Naive thymus-derived CD8-positive, alpha-beta T cell (primary cell): ENCODE measurements at regions not wholly inside any gene's neighbourhood (a gene's known extent, or its start where the extent isn't known, plus 50 kb on each side); places are given as distances from the start of the nearest gene placed in this dataset.

Experiments
- ATAC-seq, 2 donors: fragments of 150-1000 bp; cut with Tn5 transposase in 1 of 2; sonication (Bioruptor Pico), chemical (Tn5 transposase) in 1 of 2; 1 replicate in 1 of 2; 2 replicates in 1 of 2; pipeline ENCODE4 v1.10.0; 2021; ENCODE audit warnings: mild to moderate bottlenecking in 2 of 2, moderate library complexity in 2 of 2
- POLR2A ChIA-PET: fragments of 350-600 bp; sonication (Branson Sonifier 250); formaldehyde crosslinking; loops from one replicate; lab custom pipeline; 2021; ENCODE audit warnings: antibody characterized with exemption; lab: Charles Lee
- DNase-seq, 10 donors: peaks; one replicate each; pipeline versions ENCODE4 v3.0.0 to v3.0.0-alpha.2; 2020 to 2022
- H3K27ac Mint-ChIP-seq, 10 donors: one replicate each; pipeline ENCODE4 v1.8.0; 2020 to 2022; ENCODE audit warnings: mild to moderate bottlenecking in 10 of 10, mixed read lengths in 10 of 10, moderate library complexity in 4 of 10, inconsistent platforms in 1 of 10
- H3K27me3 Mint-ChIP-seq, 5 donors: one replicate each; pipeline ENCODE4 v1.8.0; 2021 to 2022; ENCODE audit warnings: mixed read lengths in 5 of 5
- H3K36me3 Mint-ChIP-seq, 3 donors: one replicate each; pipeline ENCODE4 v1.8.0; 2020 to 2022; ENCODE audit warnings: mixed read lengths in 3 of 3, mild to moderate bottlenecking in 2 of 3, inconsistent platforms in 1 of 3
- H3K4me1 Mint-ChIP-seq, 4 donors: one replicate each; pipeline ENCODE4 v1.8.0; 2021 to 2022; ENCODE audit warnings: mixed read lengths in 4 of 4
- H3K4me3 Mint-ChIP-seq, 10 donors: one replicate each; pipeline ENCODE4 v1.8.0; 2020 to 2022; ENCODE audit warnings: mild to moderate bottlenecking in 10 of 10, mixed read lengths in 10 of 10, moderate library complexity in 6 of 10, inconsistent platforms in 1 of 10
- H3K9me3 Mint-ChIP-seq, 9 donors: one replicate each; pipeline ENCODE4 v1.8.0; 2020 to 2022; ENCODE audit warnings: mixed read lengths in 9 of 9, mild to moderate bottlenecking in 3 of 9, inconsistent platforms in 1 of 9, moderate library complexity in 1 of 9

- DNase-seq (no peak), ATAC-seq (no peak)
- Mint-ChIP-seq H3K36me3 (no peaks in the 10 kb centered on the region), H3K4me1 (peaks cover 0 to 15% (median under 1%) of the 10 kb centered on the region in 4 donors), H3K4me3 (peak overlapping the region in 2 of 10 donors; percentile 19 to 20), H3K27ac (peak overlapping the region in 2 of 10 donors; percentile 25 to 66), H3K27me3 (no peaks in the 10 kb centered on the region), H3K9me3 (peaks cover 0 to 9% (median 0%) of the 10 kb centered on the region in 9 donors)
- POLR2A ChIA-PET = no interaction called here
Observed at GRCh38 chr18:28781616-28782362, 604.9 kb upstream of the CDH2 start.

- H3K27ac Mint-ChIP-seq = no peak overlapping the region
- H3K9me3 Mint-ChIP-seq = peaks cover 0 to 9% (median 0%) of the 10 kb centered on the region in 9 donors
- peaks cover 0 to 15% (median under 1%) of the 10 kb centered on the region in 4 donors for H3K4me1 Mint-ChIP-seq
- H3K36me3 Mint-ChIP-seq = no peaks in the 10 kb centered on the region
- POLR2A ChIA-PET = no interaction called here
- H3K4me3 Mint-ChIP-seq = no peak overlapping the region
- ATAC-seq (no peak), DNase-seq (no peak)
- H3K27me3 Mint-ChIP-seq = no peaks in the 10 kb centered on the region
Observed at GRCh38 chr18:28778706-28779105, 601.8 kb upstream of the CDH2 start.

GRCh38 chr18:28777756-28778155 lies 600.8 kb upstream of the CDH2 start:
- ATAC-seq (no peak), DNase-seq (no peak)
- Mint-ChIP-seq H3K36me3 (no peaks in the 10 kb centered on the region), H3K27ac (no peak overlapping the region), H3K9me3 (peaks cover 0 to 7% (median 0%) of the 10 kb centered on the region in 9 donors), H3K4me1 (peaks cover 0 to 13% (median under 1%) of the 10 kb centered on the region in 4 donors), H3K4me3 (no peak overlapping the region), H3K27me3 (no peaks in the 10 kb centered on the region)
- POLR2A ChIA-PET = no interaction called here

GRCh38 chr18:28771849-28772248 lies 594.9 kb upstream of the CDH2 start:
- Mint-ChIP-seq H3K27me3 (no peaks in the 10 kb centered on the region), H3K9me3 (peaks cover 0 to 2% (median 0%) of the 10 kb centered on the region in 9 donors), H3K4me1 (no peaks in the 10 kb centered on the region), H3K27ac (no peak overlapping the region), H3K36me3 (no peaks in the 10 kb centered on the region), H3K4me3 (no peak overlapping the region)
- no peak for DNase-seq
- POLR2A ChIA-PET = no interaction called here
- no peak for ATAC-seq

GRCh38 chr18:28768791-28769768 lies 592.1 kb upstream of the CDH2 start:
- POLR2A ChIA-PET = no interaction called here
- no peak for DNase-seq
- Mint-ChIP-seq H3K27ac (no peak overlapping the region), H3K4me3 (no peak overlapping the region), H3K27me3 (no peaks in the 10 kb centered on the region), H3K4me1 (no peaks in the 10 kb centered on the region), H3K36me3 (no peaks in the 10 kb centered on the region), H3K9me3 (peaks cover 0 to 5% (median 0%) of the 10 kb centered on the region in 9 donors)
- no peak for ATAC-seq

GRCh38 chr18:28767727-28768211 lies 590.8 kb upstream of the CDH2 start:
- Mint-ChIP-seq H3K4me3 (no peak overlapping the region), H3K27ac (no peak overlapping the region), H3K27me3 (no peaks in the 10 kb centered on the region), H3K9me3 (peaks cover 0 to 5% (median 0%) of the 10 kb centered on the region in 9 donors), H3K36me3 (no peaks in the 10 kb centered on the region), H3K4me1 (no peaks in the 10 kb centered on the region)
- POLR2A ChIA-PET = no interaction called here
- no peak for DNase-seq
- ATAC-seq = no peak

- H3K9me3 Mint-ChIP-seq = peaks cover 0 to 5% (median 0%) of the 10 kb centered on the region in 9 donors
- H3K27ac Mint-ChIP-seq = no peak overlapping the region
- DNase-seq = no peak
- POLR2A ChIA-PET = no interaction called here
- H3K27me3 Mint-ChIP-seq = no peaks in the 10 kb centered on the region
- no peaks in the 10 kb centered on the region for H3K36me3 Mint-ChIP-seq
- H3K4me1 Mint-ChIP-seq = no peaks in the 10 kb centered on the region
- no peak overlapping the region for H3K4me3 Mint-ChIP-seq
- ATAC-seq = no peak
Observed at GRCh38 chr18:28767201-28767600, 590.3 kb upstream of the CDH2 start.

- ATAC-seq (no peak), DNase-seq (no peak)
- no peak overlapping the region for H3K4me3 Mint-ChIP-seq
- POLR2A ChIA-PET = no interaction called here
- peaks cover 0 to 5% (median 0%) of the 10 kb centered on the region in 9 donors for H3K9me3 Mint-ChIP-seq
- no peaks in the 10 kb centered on the region for H3K36me3 Mint-ChIP-seq
- H3K4me1 Mint-ChIP-seq = no peaks in the 10 kb centered on the region
- no peak overlapping the region for H3K27ac Mint-ChIP-seq
- no peaks in the 10 kb centered on the region for H3K27me3 Mint-ChIP-seq
Observed at GRCh38 chr18:28766721-28767120, 589.8 kb upstream of the CDH2 start.

- Mint-ChIP-seq H3K9me3 (peaks cover 0 to 5% (median 0%) of the 10 kb centered on the region in 9 donors), H3K27me3 (no peaks in the 10 kb centered on the region), H3K36me3 (no peaks in the 10 kb centered on the region), H3K4me1 (no peaks in the 10 kb centered on the region), H3K4me3 (no peak overlapping the region), H3K27ac (no peak overlapping the region)
- ATAC-seq (no peak), DNase-seq (no peak)
- POLR2A ChIA-PET = no interaction called here
Observed at GRCh38 chr18:28766027-28766426, 589.1 kb upstream of the CDH2 start.

GRCh38 chr18:28760299-28760698 lies 583.4 kb upstream of the CDH2 start:
- Mint-ChIP-seq H3K27ac (no peak overlapping the region), H3K4me1 (no peaks in the 10 kb centered on the region), H3K4me3 (no peak overlapping the region), H3K27me3 (no peaks in the 10 kb centered on the region), H3K36me3 (no peaks in the 10 kb centered on the region), H3K9me3 (peaks cover 0 to 5% (median 1%) of the 10 kb centered on the region in 9 donors)
- POLR2A ChIA-PET = no interaction called here
- DNase-seq (no peak), ATAC-seq (no peak)

- Mint-ChIP-seq H3K9me3 (peaks cover 0 to 7% (median 1%) of the 10 kb centered on the region in 9 donors), H3K27ac (no peak overlapping the region), H3K4me1 (no peaks in the 10 kb centered on the region), H3K27me3 (no peaks in the 10 kb centered on the region), H3K4me3 (no peak overlapping the region), H3K36me3 (no peaks in the 10 kb centered on the region)
- ATAC-seq (no peak), DNase-seq (no peak)
- POLR2A ChIA-PET = no interaction called here
Observed at GRCh38 chr18:28757466-28758008, 580.6 kb upstream of the CDH2 start.

- DNase-seq (no peak), ATAC-seq (no peak)
- H3K9me3 Mint-ChIP-seq = peaks cover 0 to 7% (median 3%) of the 10 kb centered on the region in 9 donors
- no peak overlapping the region for H3K27ac Mint-ChIP-seq
- no peaks in the 10 kb centered on the region for H3K27me3 Mint-ChIP-seq
- H3K4me3 Mint-ChIP-seq = no peak overlapping the region
- POLR2A ChIA-PET = no interaction called here
- no peaks in the 10 kb centered on the region for H3K36me3 Mint-ChIP-seq
- H3K4me1 Mint-ChIP-seq = no peaks in the 10 kb centered on the region
Observed at GRCh38 chr18:28743115-28743514, 566.2 kb upstream of the CDH2 start.

GRCh38 chr18:28740575-28740974 lies 563.6 kb upstream of the CDH2 start:
- H3K9me3 Mint-ChIP-seq = peaks cover 0 to 9% (median 0%) of the 10 kb centered on the region in 9 donors
- no peak overlapping the region for H3K4me3 Mint-ChIP-seq
- no peaks in the 10 kb centered on the region for H3K27me3 Mint-ChIP-seq
- no peaks in the 10 kb centered on the region for H3K36me3 Mint-ChIP-seq
- POLR2A ChIA-PET = no interaction called here
- ATAC-seq (no peak), DNase-seq (no peak)
- no peak overlapping the region for H3K27ac Mint-ChIP-seq
- no peaks in the 10 kb centered on the region for H3K4me1 Mint-ChIP-seq
